HG02610 (cell line): ENCODE measurements at regions not wholly inside any gene's neighbourhood (a gene's known extent, or its start where the extent isn't known, plus 50 kb on each side); places are given as distances from the start of the nearest gene placed in this dataset.

Source experiments
- ATAC-seq: cut with Tn5 transposase; IDR thresholded peaks from one replicate; pipeline ENCODE4 v1.9.1; 2021; ENCODE audit warnings: mild to moderate bottlenecking, moderate library complexity; ENCODE audit not compliant: unreplicated experiment

- no peak for ATAC-seq
These were observed 246.5 kb downstream of the FOXL1 start for GRCh38 chr16:86824751-86825296.

DNA sequence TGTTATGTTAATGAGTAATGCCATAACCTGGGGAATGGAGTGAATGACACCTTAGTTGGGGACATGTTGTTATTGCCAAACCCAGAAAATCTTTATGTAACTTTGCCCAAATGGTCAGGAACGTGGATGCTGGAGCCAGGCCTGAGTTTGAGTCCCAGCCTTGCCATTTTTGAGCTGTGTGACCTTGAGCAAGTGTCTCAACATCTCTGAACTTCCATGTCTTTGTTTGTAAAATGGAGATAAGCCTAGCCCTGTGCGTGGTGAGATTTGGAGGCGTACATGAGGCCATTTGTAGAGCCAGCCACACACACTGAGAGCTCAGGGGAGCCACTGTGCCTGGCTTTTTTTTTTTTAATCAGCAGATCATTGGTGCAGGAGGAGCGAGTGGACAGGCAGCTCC lies 247.3 kb downstream of the FOXL1 start:
- ATAC-seq: no peak

GRCh38 chr16:86826941-86827340 lies 248.6 kb downstream of the FOXL1 start:
- ATAC-seq: no peak

DNA sequence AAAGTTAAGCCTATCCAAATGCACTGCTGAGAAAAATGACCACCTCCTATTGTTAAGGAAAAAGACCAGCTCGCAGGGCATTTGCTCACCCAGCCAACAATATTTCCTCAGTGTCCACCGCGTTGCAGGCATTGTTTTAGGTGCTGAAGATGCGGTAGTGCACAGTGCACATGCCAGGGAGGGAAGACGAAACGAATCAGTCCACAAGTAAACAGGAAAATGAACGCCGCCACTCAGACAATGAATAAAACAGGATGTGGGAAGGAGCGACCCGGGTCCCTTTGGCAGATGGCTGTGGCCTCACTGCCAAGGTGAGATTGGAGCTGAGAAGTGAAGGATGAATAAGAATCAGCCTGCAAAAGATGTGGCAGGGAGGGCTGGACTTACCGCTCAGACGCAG lies 249.2 kb downstream of the FOXL1 start:
- ATAC-seq: no peak

- ATAC-seq: no peak
These were observed 249.9 kb downstream of the FOXL1 start for GRCh38 chr16:86828202-86828601.

DNA sequence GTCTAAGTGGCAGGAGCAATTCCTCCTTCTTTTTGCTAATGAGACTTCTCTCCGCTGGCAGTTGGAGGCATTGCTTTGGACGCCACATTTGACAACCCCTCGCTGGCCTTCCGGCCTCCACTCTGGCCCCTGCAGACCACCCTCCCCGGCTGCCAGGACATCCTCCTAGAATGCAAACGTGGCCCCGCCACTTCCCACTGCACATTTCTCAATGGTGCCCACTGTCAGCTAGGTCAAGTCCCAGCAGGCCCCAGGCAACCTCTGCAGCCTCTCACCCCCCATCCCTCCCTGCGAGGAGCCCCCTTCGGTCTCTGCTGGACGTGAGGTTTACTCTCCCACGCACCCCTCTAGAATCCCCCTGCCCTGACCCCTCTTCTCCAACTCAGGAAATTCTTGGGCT lies 250.3 kb downstream of the FOXL1 start:
- no peak for ATAC-seq

DNA sequence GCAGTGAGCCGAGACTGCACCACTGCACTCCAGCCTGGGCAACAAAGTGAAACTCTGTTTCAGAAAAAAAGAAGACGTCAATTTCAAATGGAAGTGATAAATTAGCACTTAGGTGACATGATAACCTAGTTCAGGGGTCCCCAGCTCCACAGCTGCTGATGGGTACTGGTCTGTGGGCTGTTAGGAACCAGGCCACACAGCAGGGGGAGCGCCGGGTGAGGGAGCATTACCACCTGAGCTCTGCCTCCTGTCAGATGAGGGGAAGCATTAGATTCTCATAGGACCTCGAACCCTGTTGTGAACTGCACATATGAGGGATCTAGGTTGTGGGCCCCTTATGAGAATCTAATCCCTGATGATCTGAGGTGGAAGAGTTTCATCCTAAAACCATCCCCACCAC lies 253.0 kb downstream of the FOXL1 start:
- ATAC-seq: no peak

DNA sequence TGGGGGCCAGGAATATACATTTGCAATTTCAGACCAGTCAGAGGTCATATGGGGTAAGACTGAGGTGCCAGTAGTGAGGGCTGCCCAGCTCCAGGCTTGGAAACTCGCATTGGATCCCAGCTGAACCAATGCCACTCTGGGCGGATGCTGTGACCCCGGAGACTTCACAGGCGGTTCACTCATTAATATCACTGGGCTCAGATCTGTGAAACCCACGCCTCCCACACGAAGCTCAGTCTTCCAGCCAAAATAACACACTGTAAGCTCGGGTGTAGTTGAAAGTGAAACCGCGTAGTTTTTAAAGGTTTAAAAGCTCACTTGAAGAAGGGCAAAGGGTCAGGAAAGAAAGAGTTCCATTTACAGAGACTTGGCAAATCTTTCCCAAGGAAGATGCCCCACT lies 254.8 kb downstream of the FOXL1 start:
- ATAC-seq: no peak

DNA sequence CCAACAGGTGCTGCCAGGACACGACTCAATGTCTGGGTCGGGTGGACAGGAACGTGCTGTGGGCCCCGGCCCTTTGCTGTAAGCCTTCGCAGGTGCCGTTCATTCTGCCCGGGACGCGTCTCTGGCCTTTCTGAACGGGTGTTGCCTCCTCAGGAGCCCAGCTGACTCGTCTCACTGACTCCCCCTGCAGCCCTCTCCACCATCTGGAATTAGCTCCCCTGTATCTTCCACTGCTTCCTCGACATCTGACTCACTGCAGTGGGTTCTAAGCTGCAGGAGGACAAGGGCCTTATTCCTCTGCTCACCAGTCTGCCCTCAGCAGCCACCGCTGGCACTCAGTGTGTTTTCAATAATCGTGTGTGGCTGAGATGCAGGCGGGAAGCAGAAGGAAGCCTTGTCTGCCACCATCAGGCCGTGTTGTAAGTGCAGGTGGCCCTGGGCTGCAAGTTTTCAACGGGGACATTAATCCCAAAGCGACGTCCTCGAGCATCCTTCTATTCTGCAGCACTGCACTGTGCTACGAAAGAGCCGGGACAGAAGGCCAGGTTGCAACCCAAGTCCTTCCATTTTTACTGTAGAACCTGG lies 256.2 kb downstream of the FOXL1 start:
- ATAC-seq: no peak

DNA sequence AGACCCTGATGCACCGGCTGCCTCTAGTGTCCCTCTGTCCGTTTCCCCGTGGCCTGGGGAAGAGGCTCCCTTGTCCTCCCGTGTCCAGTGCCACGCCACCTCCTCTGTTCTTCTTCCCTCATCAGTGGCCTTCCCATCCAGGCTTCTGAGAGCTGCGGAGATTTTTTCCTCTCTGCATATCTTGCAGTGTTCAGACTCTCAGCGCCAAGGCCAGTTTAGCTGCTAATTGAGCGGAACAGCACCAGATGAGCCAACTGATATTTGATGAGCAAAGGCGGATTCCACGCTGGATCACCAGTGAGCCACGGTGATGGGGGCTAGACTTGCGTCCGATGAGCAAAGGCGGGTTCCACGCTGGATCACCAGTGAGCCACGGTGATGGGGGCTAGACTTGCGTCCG lies 257.6 kb downstream of the FOXL1 start:
- ATAC-seq: no peak

GRCh38 chr16:86836503-86837129 lies 258.3 kb downstream of the FOXL1 start:
- ATAC-seq: no peak

- ATAC-seq: no peak
These were observed 265.5 kb downstream of the FOXL1 start for GRCh38 chr16:86843812-86844211.

DNA sequence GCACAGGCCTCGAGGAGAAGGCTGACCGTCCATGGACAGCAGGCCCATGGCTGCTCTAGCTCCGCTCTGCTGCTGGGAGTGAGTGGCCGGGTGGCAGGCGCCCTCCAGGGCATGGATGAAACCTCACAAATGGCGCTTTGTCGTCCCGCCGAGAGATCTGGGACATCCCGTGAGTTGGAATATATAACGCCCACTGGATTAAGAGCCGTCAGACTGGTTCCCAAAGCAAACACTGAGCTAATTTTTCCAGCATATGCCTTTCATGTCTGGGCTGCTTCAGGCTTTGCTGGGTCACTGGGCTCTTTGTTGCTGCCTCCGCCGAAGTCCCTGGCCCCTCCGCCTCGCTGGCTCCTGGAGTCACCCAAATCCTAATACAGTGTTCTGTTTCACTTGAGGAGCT lies 266.3 kb downstream of the FOXL1 start:
- no peak for ATAC-seq

DNA sequence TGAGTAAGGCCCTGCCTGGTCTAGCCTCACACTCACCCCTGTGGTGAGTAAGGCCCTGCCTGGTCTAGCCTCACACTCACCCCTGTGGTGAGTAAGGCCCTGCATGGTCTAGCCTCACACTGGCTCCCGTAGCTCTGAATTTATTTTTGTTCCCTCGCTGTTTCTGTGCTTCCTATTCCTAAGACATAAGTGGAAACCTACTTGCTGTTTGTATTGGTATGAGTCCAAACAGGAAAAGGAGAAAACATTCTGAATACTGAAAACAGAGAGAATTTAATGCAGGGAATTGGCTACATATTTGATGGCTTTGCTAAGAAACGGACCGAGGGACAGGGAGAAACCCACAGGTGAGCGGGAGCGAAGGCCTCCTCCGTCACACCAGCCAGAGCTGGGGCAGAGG lies 267.8 kb downstream of the FOXL1 start:
- ATAC-seq: no peak

GRCh38 chr16:86848821-86849220 lies 270.5 kb downstream of the FOXL1 start:
- no peak for ATAC-seq

DNA sequence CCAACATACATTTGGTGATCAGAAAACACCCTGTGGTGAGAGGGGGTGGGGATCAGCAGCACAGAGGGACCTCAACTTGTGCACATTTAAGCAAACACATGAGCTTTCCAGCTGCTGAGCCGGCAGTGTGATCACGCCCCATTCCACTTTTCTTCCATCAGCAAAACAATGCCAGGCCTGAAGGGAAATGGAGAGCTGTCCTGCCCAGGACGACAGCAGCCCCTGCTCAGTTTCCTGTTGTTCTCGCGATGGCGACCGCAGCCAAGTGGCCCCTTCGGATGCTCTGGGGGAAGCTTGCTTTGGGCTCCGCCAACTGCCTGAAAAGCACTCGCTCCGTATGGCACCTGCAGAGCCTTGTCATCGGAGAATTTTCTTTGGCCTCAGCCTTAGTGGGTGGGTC lies 272.3 kb downstream of the FOXL1 start:
- no peak for ATAC-seq

GRCh38 chr16:86852135-86852534 lies 273.8 kb downstream of the FOXL1 start:
- no peak for ATAC-seq

GRCh38 chr16:86854058-86854621 lies 275.8 kb downstream of the FOXL1 start:
- no peak for ATAC-seq

- no peak for ATAC-seq
These were observed 276.4 kb downstream of the FOXL1 start for GRCh38 chr16:86854626-86855294.

DNA sequence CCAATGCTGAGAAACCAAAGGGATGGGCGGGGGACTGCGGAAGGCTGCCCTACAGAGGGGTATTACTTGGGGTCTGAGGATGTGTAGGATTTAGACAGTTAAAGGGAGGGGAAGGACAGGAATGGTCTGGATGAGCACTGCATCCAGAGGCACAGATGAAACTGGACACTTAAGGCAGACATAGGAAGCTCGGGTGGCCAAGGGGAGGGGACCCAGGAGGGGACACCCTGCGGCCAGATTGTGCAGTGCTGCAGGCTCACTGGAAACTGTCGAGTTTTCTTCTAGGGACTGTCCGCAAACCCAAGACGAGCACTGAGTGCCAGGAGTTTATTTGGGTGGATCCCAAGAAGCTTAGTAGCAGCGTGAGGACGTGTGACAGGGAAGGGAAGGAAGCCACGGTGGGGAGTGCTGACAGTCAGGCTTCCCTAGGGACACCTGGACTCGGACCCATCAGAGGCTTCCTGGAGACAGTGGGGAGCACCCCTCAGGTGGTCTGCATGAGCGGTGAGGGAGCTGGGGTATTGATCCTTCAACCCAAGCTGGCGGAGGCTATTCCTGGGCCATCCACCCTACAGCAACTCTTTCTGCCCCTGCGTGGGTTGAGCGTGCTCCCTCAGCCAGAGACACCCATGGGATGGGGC lies 278.7 kb downstream of the FOXL1 start:
- ATAC-seq: no peak

- no peak for ATAC-seq
These were observed 279.5 kb downstream of the FOXL1 start for GRCh38 chr16:86857807-86858206.
